Renal cortex interstitium (tissue), 11 donors: ENCODE measurements at regions not wholly inside any gene's neighbourhood (a gene's known extent, or its start where the extent isn't known, plus 50 kb on each side); places are given as distances from the start of the nearest gene placed in this dataset.
"Not testable (repeated sequence)": the region's sequence is repeated elsewhere in the genome, so short reads cannot be mapped to it uniquely, and the experiment has no call there.

ENCODE experiments used
- DNase-seq, 11 donors: peaks; one replicate each; pipeline ENCODE4 v3.0.0-alpha.2; 2013; ENCODE audit warnings: low read depth in 9 of 11, low spot score in 4 of 11; ENCODE audit errors: extremely low read depth in 1 of 11

DNA sequence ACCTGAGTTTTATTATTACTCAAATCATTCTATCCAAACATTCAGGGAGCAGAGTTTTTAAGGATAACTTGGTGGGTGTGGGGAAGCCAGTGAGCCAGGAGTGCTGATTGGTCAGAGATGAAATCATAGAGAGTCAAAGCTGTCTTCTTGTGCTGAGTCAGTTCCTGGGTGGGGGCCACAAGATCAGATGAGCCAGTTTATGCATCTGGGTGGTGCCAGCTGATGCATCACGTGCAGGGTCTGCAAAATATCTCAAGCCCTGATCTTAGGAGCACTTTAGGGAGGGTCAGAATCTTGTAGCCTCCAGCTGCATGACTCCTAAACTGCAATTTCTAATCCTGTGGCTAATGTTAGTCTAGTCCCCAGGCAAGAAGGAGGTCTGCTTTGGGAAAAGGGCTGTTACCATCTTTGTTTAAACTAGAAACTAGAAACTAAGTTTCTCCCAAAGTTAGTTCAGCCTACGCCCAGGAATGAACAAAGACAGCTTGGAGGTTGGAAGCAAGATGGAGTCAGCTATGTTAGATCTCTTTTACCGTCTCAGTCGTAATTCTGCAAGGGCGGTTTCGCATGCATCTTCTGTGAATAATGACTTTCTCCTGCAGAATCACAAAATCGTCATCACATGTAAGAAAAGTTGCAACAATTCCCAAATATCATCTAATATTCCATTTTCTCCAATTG lies 97.5 kb downstream of the ZNF664 start:
- not testable (repeated sequence) for DNase-seq

DNA sequence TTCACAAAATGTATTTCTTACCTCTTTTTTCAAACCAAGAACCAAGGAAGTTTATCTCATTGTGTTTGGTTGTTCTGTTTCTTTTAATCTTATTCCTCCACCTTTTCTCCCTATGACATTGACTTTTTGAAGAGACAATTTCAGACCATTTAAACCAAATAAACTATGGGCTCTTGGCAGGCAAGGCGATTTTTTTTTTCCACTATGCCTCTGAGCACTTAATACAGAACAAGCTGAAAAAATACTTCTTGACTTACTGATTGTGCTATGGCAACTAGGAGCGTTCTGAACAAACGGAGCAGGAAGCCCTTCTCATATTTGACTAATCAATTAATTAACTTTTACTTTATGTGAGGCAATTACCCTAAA lies 98.0 kb downstream of the ZNF664 start:
- DNase-seq, result no peak

DNA sequence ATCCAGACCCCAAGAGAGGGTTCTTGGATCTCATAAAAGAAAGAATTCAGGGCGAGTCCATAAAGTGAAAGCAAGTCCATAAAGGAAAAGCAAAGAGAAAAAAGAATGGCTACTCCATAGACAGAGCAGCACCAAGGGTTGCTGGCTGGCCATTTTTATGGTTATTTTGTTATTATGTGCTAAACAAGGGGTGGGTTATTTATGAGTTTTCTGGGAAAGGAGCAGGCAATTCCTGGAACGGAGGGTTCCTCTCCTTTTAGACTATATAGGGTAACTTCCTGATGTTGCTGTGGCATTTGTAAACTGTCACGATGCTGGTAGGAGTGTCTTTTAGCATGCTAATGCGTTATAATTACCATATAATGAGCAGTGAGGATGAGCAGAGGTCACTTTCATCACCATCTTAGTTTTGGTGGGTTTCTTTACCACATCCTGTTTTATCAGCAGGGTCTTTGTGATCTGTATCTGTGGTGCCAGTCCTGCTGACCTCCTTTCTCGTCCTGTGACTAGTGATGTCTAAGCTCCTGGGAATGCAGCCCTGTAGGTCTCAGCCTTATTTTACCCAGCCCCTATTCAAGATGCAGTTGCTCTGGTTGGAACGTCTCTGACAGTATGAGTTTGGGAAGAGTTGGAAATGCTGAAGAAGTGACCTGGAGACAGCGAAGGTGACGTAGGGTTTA lies 100.5 kb downstream of the ZNF664 start:
- DNase-seq, result no peak

DNA sequence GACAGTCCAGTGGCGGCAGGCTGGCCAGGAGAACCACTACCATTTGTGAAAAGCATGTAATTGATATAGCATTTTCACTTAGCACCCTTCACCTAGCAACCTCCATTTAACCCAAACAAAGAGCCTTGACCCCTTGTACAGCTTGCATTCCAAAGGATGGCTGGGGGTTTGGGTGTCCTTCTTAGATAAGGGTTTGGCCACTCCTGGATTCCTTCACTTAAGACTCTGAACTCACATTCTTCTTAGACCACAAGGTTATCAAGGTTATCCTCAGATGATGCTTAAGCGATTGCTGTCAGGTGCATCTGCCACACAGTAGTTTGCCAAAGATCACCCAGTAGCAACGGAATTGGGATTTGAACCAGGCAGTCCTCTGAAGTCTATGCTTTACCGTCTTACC lies 102.8 kb downstream of the ZNF664 start:
- no peak for DNase-seq

DNA sequence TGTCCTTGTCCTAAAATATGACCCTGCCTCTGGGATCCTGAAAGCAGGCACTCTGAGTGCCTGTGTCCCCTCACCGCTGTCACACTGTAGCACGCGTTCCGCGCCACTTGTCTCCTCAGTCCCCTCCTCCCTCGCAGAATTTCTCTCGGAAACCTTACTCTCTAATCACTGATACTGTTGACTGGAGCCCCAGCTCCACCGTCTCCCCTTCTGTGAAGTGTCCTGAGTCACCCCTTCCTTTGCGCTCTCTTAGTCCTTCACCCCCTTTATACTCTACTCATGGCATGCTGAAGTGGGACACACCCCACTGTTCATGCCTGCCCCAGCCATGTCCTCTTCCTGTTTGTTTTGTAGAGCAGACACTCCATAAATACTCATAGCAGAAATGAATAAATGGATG lies 104.7 kb downstream of the ZNF664 start:
- no peak for DNase-seq

DNA sequence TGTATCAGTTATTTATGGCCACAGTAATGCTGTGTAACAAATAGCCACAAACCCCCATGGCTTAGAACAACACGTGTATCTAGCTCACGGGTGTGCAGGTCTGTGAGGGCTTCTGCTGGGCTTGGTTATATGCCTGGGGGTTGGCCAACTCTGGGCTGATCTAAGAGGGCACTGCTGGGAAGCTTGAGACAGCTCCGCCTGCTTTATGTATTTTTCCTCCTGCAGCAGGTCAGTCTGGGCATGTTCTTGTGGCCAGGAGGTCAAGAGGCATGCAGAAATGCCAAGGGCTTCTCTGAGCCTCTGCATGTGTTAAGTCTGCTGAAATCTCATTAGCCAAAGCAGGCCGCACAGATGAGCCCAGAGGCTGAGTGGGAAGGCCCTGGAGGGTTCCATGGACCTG lies 105.8 kb downstream of the ZNF664 start:
- DNase-seq, result no peak

DNA sequence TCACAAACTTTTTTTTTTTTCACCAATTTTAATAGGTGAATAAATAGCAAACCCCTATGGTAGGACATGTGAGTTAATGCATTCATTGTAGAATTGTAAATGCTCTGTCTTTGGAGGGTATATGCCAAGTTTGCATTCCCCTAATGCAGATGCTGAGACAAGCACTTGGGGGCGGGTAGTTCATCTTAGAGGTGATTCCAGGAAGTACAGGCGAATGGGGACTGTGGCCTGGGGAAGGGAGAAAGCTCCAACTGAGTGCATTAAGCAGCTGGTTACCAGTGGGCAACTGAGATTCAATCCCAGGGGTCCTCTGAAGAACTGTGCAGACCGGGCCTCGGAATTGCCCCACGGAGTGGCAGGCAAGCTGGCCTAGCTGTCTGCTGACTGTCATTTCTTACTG lies 107.6 kb downstream of the ZNF664 start:
- DNase-seq, result no peak

DNA sequence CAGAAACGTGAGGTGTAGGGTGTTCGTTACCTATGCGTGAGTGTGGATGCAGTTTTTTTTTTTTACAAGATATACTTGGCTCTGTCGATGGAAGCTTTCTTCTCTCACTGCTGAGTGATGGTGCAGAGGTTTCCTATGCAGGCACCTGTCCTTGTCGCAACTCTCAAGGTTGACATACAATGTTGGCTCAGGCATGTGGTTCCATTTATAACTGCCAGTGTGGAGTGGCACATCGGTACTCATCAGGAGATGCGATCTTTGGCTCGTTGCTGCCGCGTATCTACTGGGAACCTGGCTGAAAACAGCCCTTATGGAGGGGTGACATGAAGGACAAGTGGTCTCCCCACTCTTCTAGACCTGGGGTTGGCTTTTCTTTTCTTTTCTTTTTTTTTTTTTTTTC lies 109.0 kb downstream of the ZNF664 start:
- DNase-seq, result no peak

DNA sequence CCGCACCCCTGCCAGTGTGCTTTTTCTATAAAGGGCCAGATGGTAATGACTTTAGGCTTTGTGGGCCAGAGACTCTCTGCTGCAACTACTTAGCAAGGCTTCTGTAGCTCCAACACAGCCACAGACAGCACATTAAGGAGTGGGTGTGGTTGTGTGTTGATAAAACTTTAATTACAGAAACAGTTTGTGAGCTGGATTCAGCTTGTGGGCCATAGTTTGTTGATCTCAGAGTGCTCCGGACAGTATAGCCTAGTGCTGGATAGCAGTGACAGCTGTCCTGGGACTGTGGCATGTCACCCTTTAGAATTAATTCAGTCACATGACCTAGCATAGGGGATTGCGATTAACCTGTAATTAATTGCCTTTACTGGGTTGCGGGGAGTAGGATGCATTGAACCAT lies 109.7 kb downstream of the ZNF664 start:
- DNase-seq, result no peak

DNA sequence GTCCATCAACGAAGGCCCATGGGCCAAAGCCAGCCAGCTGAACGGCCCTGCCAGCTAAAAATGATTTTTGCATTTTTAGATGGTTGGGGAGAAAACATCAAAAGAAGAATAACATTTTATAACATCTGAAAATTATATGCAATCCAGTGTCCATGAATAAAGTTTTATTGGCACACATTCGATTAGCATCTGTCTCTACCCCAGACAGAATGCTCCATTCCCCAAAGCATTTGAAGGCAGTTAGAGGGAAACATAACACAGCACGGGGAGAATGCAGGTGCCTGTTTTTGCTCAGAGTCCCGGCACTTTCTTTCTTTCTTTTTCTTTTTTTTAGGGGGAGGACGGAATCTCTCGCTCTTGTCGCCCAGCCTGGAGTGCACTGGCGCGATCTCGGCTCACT lies 110.7 kb downstream of the ZNF664 start:
- DNase-seq, result no peak

DNA sequence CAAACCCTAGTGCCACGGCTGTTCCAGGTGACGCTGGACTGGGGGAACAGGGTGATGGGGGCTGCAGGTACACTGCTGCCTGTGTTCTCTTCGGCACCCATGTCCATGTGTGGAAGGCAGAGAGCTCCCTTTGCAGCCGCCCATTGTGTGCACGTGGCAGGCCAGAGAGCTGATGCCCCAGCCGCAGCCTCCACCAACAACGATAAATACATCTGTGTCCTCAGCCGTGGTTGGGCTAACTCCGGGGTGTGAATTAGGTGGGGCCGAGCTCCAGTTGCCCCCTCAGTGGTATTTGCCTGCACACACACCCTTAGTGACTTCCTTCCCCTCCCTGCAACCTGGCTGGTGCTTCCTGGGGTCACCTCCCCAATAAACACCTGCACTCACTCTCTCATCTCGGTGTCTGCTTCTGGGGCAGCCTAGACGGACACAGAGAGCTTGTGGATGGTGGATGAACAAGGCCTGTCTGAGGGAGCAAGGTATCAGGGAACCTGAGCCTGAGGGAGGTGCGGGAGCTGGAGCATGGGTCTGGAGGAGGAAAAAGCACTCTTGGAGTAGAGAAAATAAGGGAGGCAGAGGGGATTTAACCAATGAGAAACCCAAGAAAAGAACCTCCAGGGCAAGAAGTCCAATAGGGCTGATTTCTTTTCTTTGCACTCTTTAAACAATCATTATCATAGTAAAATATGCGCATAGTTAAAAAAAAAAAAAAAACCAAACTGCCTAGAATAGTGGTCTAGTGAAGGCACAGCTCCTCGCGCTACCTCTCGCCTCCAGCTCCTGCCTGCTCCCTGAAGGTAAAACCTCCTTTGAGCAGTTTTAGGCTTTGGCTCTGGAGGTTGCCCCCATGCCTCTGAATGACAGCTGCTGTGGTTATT lies 112.6 kb downstream of the ZNF664 start:
- no peak for DNase-seq

DNA sequence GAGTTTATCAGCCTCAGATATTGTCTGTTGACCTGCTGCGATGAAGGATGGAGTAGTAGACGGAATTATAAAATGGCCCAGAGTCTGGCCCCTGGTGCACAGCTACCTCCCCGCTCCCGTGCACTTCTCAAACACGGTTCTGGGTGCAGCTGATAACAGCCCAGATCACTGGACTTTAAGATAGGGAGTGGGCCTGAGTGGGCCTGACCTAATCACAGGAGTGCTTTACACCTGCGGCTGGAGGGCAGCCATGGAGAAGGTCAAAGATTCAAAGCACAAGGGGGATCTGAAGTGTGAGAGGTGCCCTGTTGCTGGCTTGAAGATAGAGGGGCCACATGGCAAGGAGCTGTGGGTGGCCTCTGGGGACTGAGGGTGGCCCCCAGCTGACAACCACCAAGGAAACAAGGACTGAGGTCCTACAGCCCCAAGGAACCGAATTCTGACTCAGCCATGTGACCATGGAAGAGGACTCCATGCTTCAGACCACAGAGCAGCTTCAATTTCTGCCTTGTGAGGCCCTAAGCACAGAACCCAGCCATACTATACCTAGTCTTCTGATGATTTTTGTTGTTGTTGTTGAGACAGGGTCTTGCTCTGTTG lies 113.4 kb downstream of the ZNF664 start:
- no peak for DNase-seq

DNA sequence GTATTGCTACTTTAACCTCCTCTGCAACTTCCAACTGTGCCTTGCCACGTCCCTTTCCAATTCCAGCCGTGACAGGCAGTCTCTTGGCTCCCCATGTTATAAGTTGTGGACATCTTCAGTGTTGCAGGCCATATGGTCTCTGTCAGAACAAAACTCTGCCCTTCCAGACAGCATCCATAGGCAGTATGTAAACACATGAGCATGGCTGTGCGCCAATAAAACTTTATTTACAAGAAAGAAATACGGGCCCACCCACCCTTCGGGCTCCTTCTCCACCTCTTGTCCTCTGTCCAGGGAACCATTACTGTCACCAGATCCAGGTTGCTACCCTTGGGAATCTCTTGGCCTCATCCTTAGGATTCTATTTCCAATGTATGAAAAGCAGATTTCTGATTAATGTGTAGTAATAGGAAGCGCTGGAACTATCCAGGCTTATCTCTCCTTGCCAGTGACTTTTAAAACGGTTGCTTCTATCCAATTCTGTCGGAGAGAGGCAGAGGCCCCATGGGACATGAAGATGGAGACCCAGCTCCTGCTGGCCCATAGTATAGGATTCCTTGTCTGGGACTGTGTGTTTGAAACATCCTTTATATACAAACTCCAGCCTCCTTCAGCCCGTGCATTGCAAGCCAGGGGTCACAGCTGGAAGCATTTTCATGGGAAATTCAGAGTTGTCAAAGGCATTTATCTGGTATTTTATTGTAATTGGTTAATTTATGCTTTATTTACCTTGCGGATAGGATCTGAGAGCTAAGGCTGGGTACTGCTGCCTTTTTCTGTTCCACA lies 114.4 kb downstream of the ZNF664 start:
- DNase-seq, result peak in 4 of 11 donors; percentile 30 to 57 (median 49)

DNA sequence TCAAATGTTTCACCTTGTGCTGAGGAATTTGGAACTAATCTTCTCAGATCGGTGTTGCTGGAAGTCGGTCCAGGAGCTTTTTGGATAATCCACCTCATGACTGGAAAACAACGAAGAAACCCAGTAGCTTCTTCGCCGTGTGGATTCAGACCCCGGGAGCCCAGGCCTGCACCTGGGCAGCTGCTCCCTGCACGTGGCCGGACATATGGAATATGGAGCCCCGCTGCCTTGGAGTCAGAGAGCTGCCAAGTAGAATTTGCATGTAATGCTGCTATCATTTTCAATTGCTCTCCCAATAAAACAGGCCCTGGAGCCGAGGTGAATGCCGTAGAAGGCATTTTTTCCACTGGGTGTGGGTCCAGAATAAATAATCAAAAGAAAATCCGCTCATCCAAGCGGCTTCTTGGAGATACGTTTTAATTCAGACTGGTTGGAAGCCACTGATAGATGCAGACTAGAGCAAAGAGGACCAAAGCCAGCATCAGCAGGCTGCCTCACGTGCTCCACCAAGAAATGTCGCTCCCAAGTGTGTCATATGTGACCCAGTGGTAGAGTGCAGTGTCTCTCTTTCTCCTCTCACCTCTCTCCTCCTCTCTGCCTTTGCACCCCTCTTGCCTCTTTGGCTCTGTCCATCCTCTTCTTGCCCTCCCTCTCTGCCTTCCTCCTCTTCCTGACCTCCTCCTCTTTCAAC lies 115.3 kb downstream of the ZNF664 start:
- DNase-seq, result no peak

DNA sequence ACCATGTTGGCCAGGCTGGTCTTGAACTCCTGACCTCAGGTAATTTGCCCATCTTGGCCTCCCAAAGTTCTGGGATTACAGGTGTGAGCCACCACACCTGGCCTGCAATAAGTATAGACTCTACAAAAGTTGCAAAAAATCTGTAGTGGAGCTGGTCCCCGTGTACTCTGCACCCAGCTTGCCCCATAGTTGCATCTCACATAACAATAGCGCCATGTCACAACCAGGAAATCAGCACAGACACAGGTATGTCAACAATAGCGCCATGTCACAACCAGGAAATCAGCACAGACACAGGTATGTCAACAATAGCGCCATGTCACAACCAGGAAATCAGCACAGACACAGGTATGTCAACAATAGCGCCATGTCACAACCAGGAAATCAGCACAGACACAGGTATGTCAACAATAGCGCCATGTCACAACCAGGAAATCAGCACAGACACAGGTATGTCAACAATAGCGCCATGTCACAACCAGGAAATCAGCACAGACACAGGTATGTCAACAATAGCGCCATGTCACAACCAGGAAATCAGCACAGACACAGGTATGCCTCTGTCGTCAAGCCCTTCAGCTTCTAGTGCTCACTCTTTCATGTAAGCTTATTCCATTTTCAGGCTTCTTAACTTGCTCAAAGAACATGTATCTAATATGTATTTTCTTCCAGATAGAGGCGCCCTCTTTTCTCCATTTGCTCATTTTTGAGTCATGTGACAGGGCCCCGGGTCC lies 116.3 kb downstream of the ZNF664 start:
- not testable (repeated sequence) for DNase-seq

DNA sequence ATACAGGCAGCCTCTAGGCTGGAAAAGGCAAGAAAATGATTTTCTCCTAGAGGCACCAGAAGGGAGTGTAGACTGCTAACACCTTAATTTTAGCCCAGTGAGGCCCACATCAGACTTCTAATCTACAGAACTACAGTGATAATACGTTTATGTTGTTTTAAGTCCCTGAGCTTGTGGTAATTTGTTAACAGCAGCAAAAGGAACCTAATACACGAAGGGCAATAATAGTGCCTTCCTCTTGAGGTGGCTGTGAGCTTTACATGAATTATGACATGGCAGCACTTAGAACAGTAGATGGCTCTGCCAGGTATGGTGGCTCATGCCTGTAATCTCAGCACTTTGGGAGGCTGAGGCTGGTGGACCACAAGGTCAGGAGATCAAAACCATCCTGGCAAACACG lies 118.8 kb downstream of the ZNF664 start:
- DNase-seq, result no peak

DNA sequence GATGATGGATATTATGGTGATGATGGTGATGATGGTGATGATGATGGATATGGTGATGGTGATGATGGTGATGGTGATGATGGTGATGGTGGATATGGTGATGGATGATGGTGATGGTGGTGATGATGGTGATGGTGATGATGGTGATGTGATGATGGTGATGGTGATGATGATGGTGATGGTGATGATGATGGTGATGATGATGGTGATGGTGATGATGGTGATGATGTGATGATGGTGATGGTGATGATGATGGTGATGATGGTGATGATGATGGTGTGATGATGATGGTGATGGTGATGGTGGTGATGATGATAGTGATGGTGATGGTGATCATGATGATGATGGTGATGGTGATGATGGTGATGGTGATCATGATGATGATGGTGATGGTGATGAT lies 119.5 kb downstream of the ZNF664 start:
- DNase-seq, result not testable (repeated sequence)

DNA sequence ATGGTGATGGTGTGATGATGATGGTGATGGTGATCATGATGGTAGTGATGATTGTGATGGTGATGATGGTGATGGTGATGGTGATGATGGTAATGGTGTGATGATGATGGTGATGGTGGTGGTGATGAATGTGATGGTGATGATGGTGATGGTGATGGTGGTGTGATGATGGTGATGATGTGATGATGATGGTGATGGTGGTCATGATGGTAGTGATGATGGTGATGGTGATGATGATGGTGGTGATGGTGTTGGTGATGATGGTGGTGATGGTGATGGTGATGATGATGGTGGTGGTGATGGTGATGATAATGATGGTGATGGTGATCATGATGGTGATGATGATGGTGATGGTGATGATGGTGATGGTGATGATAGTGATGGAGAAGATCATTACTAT lies 120.3 kb downstream of the ZNF664 start:
- DNase-seq, result no peak
